ENCODE measurements at regions not wholly inside any gene's neighbourhood (a gene's known extent, or its start where the extent isn't known, plus 50 kb on each side); places are given as distances from the start of the nearest gene placed in this dataset.
"Not testable (repeated sequence)": the region's sequence is repeated elsewhere in the genome, so short reads cannot be mapped to it uniquely, and the experiment has no call there.

DNA sequence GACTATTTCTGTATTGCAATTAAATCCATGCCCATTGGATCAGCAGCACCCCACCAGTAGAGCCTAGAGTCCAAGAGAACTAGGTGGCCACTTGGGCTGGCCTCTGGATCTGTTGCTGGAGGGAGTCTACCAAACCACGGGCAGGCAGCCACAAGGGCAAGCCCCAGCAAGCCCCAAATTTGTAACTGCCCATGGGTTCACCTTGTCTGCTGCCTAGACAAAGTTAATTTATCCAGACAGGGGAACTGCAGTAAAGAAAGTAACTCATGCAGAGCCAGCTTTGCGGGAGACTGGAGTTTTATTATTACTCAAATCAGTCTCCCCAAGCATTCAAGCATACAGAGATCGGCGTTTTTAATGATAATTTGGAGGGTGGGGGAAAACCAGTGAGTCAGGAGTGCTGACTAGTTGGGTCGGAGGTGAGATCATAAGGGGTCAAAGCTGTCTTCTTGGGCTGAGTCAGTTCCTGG lies 74.0 kb upstream of the TERB2 start:
- WGBS: 80% methylated on average over 5 of the region's 5 CpGs
- TF ChIP-seq SP1 (IDR thresholded peaks at IDR 0.05) (no peak), HNF4G (IDR thresholded peaks at IDR 0.05) (no peak), NR2F2 (IDR thresholded peaks at IDR 0.05) (no peak), FOXA1 (IDR thresholded peaks at IDR 0.05) (no peak), YY1 (IDR thresholded peaks at IDR 0.05) (no peak), JUND (IDR thresholded peaks at IDR 0.05) (no peak), HNF4A (conservative IDR thresholded peaks at IDR 0.05) (no peak), TAF1 (conservative IDR thresholded peaks at IDR 0.05) (no peak), FOXA2 (IDR thresholded peaks at IDR 0.05) (no peak), RXRA (IDR thresholded peaks at IDR 0.05) (no peak), EGR1 (IDR thresholded peaks at IDR 0.05; ENCODE audit: low read depth in 2 of 2) (no peak), GABPA (IDR thresholded peaks at IDR 0.05 in 1 of 2, conservative IDR thresholded peaks at IDR 0.05 in 1 of 2) (no peak)
- TF ChIP-seq, protein P1, sequence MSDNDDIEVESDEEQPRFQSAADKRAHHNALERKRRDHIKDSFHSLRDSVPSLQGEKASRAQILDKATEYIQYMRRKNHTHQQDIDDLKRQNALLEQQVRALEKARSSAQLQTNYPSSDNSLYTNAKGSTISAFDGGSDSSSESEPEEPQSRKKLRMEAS (IDR thresholded peaks at IDR 0.05): no peak
- TF ChIP-seq, protein P2, sequence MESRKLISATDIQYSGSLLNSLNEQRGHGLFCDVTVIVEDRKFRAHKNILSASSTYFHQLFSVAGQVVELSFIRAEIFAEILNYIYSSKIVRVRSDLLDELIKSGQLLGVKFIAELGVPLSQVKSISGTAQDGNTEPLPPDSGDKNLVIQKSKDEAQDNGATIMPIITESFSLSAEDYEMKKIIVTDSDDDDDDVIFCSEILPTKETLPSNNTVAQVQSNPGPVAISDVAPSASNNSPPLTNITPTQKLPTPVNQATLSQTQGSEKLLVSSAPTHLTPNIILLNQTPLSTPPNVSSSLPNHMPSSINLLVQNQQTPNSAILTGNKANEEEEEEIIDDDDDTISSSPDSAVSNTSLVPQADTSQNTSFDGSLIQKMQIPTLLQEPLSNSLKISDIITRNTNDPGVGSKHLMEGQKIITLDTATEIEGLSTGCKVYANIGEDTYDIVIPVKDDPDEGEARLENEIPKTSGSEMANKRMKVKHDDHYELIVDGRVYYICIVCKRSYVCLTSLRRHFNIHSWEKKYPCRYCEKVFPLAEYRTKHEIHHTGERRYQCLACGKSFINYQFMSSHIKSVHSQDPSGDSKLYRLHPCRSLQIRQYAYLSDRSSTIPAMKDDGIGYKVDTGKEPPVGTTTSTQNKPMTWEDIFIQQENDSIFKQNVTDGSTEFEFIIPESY (IDR thresholded peaks at IDR 0.05): no peak
- TF ChIP-seq, protein P3, sequence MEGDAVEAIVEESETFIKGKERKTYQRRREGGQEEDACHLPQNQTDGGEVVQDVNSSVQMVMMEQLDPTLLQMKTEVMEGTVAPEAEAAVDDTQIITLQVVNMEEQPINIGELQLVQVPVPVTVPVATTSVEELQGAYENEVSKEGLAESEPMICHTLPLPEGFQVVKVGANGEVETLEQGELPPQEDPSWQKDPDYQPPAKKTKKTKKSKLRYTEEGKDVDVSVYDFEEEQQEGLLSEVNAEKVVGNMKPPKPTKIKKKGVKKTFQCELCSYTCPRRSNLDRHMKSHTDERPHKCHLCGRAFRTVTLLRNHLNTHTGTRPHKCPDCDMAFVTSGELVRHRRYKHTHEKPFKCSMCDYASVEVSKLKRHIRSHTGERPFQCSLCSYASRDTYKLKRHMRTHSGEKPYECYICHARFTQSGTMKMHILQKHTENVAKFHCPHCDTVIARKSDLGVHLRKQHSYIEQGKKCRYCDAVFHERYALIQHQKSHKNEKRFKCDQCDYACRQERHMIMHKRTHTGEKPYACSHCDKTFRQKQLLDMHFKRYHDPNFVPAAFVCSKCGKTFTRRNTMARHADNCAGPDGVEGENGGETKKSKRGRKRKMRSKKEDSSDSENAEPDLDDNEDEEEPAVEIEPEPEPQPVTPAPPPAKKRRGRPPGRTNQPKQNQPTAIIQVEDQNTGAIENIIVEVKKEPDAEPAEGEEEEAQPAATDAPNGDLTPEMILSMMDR (IDR thresholded peaks at IDR 0.05; ENCODE audit: low read depth, low read length, missing input control): no peak
- TF ChIP-seq, protein P4, sequence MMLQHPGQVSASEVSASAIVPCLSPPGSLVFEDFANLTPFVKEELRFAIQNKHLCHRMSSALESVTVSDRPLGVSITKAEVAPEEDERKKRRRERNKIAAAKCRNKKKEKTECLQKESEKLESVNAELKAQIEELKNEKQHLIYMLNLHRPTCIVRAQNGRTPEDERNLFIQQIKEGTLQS (IDR thresholded peaks at IDR 0.05): no peak

DNA sequence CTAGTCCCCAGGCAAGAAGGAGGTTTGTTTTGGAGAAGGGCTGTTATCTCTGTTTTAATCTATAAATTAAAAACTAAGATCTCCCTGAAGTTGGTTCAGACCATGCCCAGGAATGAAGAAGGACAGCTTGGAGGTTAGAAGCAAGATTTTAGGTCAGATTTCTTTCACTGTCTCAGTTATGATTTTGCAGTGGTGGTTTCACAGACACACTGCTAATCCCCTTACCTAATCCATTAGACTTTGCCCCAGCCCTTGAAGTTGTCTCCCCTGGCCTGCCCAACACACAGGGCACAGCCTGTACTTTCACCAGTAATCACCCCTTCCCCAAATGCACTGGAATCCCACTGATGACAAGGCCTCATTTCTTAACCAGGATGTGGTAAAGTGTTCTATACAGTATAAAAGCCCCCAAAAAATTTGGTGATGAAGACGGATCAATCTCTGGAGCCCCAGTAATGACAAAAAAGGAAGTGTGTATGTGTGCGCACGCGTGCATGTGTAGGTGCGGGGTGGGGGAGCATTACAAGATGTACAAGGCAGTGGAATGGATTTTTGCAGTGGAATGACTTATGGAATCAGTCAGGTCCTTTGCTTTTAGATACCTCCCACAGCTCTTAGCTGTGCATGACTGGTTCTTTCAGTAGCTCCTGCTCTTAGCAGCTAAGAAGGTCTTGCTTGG lies 73.1 kb upstream of the TERB2 start:
- DNase-seq (ENCODE audit: low spot score): no peak
- TF ChIP-seq HNF4A (conservative IDR thresholded peaks at IDR 0.05) (peak; percentile 34 to 53), RAD21 (IDR thresholded peaks at IDR 0.05) (no peak), RXRA (IDR thresholded peaks at IDR 0.05) (no peak), FOXA1 (IDR thresholded peaks at IDR 0.05) (no peak)
- H3K27ac ChIP-seq (ENCODE audit: low read depth in 1 of 2, low read length in 2 of 2): no peak overlapping the region
- H3K9me3 ChIP-seq (ENCODE audit: control insufficient read depth in 4 of 4, low read length in 3 of 4): no peaks in the 10 kb centered on the region
- 92% methylated on average over 5 of the region's 5 CpGs for WGBS
- no peaks in the 10 kb centered on the region for H3K36me3 ChIP-seq (ENCODE audit: control insufficient read depth in 4 of 4, insufficient read depth in 3 of 4, low read depth in 1 of 4, low read length in 3 of 4)
- no peak overlapping the region for H3K9ac ChIP-seq (ENCODE audit: low read depth in 1 of 2, low read length in 2 of 2)
- H3K4me3 ChIP-seq (ENCODE audit: low read depth in 1 of 3, low read length in 3 of 3): no peak overlapping the region
- peaks cover 0 to 5% (median 0%) of the 10 kb centered on the region in 4 donors for H3K4me1 ChIP-seq (ENCODE audit: control insufficient read depth in 4 of 4, insufficient read depth in 4 of 4, low read length in 3 of 4)
- no peaks in the 10 kb centered on the region for H3K27me3 ChIP-seq (ENCODE audit: control insufficient read depth in 4 of 4, insufficient read depth in 4 of 4, low read length in 3 of 4)

More for the DNA sequence above, 74.0 kb upstream of the TERB2 start:
- Histone ChIP-seq H3K4me3 (ENCODE audit: low read depth in 1 of 3, low read length in 3 of 3) (no peak overlapping the region), H3K4me1 (ENCODE audit: control insufficient read depth in 4 of 4, insufficient read depth in 4 of 4, low read length in 3 of 4) (peaks cover 0 to 5% (median 0%) of the 10 kb centered on the region in 4 donors), H3K27me3 (ENCODE audit: control insufficient read depth in 4 of 4, insufficient read depth in 4 of 4, low read length in 3 of 4) (no peaks in the 10 kb centered on the region), H3K9ac (ENCODE audit: low read depth in 1 of 2, low read length in 2 of 2) (no peak overlapping the region), H3K36me3 (ENCODE audit: control insufficient read depth in 4 of 4, insufficient read depth in 3 of 4, low read depth in 1 of 4, low read length in 3 of 4) (no peaks in the 10 kb centered on the region), H3K9me3 (ENCODE audit: control insufficient read depth in 4 of 4, low read length in 3 of 4) (no peaks in the 10 kb centered on the region), H3K27ac (ENCODE audit: low read depth in 1 of 2, low read length in 2 of 2) (no peak overlapping the region)
- no peak for DNase-seq (ENCODE audit: low spot score)

DNA sequence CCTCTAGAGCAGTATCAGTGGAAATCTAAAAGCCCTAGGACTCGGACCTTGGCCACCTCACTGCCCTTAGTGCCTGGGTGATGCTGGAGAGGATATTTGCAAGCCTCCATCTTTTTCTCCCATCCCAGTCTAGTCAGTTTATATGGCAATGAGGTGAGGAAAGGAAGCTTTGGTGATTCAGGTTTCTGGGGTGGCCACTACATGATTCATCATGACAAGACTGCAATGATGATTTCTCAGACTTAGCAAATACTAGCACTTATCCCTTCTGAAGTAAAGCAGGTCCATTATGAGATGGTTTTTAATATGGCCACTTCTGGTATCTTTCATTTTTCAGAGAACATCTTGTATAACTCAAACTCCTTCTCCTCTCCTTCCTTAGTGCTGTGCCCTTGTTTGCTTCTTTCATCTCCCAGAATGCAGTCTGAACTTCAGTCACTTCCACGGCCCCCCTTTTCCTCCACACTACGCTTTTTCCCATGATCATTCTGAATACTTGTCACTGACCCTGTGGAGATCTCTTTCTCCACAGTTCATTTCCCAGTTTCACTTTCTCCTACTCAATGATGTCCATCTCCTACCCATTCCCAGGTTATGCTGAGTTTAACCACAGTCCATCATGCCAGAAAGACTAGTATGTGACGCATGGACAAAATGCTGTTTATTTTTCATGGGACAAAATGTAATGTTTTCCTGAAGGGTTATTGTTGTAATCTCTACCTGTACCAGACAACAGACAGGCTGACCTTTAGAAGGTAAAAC lies 57.4 kb upstream of the TERB2 start:
- not testable (repeated sequence) for H3K4me3 ChIP-seq (ENCODE audit: low read depth in 1 of 3, low read length in 3 of 3); H3K9ac ChIP-seq (ENCODE audit: low read depth in 1 of 2, low read length in 2 of 2); H3K4me1 ChIP-seq (ENCODE audit: control insufficient read depth in 4 of 4, insufficient read depth in 4 of 4, low read length in 3 of 4); DNase-seq (ENCODE audit: low spot score); H3K27ac ChIP-seq (ENCODE audit: low read depth in 1 of 2, low read length in 2 of 2); H3K9me3 ChIP-seq (ENCODE audit: control insufficient read depth in 4 of 4, low read length in 3 of 4); H3K27me3 ChIP-seq (ENCODE audit: control insufficient read depth in 4 of 4, insufficient read depth in 4 of 4, low read length in 3 of 4); H3K36me3 ChIP-seq (ENCODE audit: control insufficient read depth in 4 of 4, insufficient read depth in 3 of 4, low read depth in 1 of 4, low read length in 3 of 4)
- 74% methylated on average over 2 of the region's 4 CpGs for WGBS

DNA sequence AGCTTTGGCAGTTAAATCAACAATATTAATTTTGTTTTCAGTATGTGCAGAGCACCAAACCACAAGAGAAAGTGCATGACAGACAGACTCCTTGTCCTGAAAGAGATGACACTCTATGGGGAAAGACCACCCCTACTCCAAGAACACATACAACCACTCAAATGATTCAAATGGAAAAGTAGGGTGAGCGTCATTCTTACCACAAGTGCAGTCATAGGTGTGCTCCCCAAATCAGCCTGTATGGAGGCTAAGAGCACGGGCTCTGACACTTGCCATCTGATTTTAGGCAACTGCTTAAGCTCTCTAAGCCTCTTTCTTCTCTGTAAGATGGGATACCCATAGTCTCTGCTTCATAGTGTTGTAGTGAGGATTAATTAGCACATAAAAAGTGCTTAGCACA lies 56.7 kb upstream of the TERB2 start:
- H3K9me3 ChIP-seq (ENCODE audit: control insufficient read depth in 4 of 4, low read length in 3 of 4); H3K4me3 ChIP-seq (ENCODE audit: low read depth in 1 of 3, low read length in 3 of 3); H3K36me3 ChIP-seq (ENCODE audit: control insufficient read depth in 4 of 4, insufficient read depth in 3 of 4, low read depth in 1 of 4, low read length in 3 of 4); H3K9ac ChIP-seq (ENCODE audit: low read depth in 1 of 2, low read length in 2 of 2); DNase-seq (ENCODE audit: low spot score); H3K4me1 ChIP-seq (ENCODE audit: control insufficient read depth in 4 of 4, insufficient read depth in 4 of 4, low read length in 3 of 4); H3K27me3 ChIP-seq (ENCODE audit: control insufficient read depth in 4 of 4, insufficient read depth in 4 of 4, low read length in 3 of 4); H3K27ac ChIP-seq (ENCODE audit: low read depth in 1 of 2, low read length in 2 of 2): not testable (repeated sequence)
- WGBS: 88% methylated on average over 2 of the region's 2 CpGs

Data from liver (tissue), 8 donors.